HepG2 (cell line): ENCODE measurements at regions not wholly inside any gene's neighbourhood (a gene's known extent, or its start where the extent isn't known, plus 50 kb on each side); places are given as distances from the start of the nearest gene placed in this dataset.

Experiments
- ATAC-seq: fragments of 200-7000 bp; cut with Tn5 transposase; 3 replicates; pipeline ENCODE4 v1.9.1; 2020; ENCODE audit warnings: mild to moderate bottlenecking, moderate library complexity
- BruUV-seq: library from RNA; stranded (reverse); fragments of 400-500 nt; replicated peaks from 2 replicates; lab custom pipeline; 2021; lab: Mats Ljungman, UMichigan
- CTCF ChIA-PET: fragments of 300-600 bp; formaldehyde crosslinking; extraction: SDS; loops from one replicate; lab custom pipeline; 2021; ENCODE audit warnings: low total read pairs, inconsistent platforms, low intra/inter-chr PET ratio; lab: Yijun Ruan, JAX
- POLR2A ChIA-PET: fragments of 350-600 bp; sonication (Branson Sonifier 250); formaldehyde crosslinking; loops from one replicate; lab custom pipeline; 2020; ENCODE audit warnings: antibody characterized with exemption, inconsistent platforms; lab: Yijun Ruan, JAX
- DNase-seq: peaks from one replicate; pipeline ENCODE4 v3.0.0-alpha.2; 2015; ENCODE audit warnings: low spot score
- FAIRE-seq: peaks from 3 replicates; lab custom pipeline; 2011; peaks lifted over from hg19 to GRCh38; lab: Jason Lieb, UNC
- H2AFZ ChIP-seq: one replicate; pipeline ENCODE4 v1.6.1; 2011; ENCODE audit warnings: low read length, inconsistent platforms
- H3K27ac ChIP-seq: fragments of 300-600 bp; 3 replicates; pipeline ENCODE4 v1.8.0; 2011; ENCODE audit warnings: mixed run types, mild to moderate bottlenecking, mixed read lengths, low read length, inconsistent platforms; ENCODE audit not compliant: insufficient read depth; ENCODE audit errors: extremely low read length
- H3K27me3 ChIP-seq, 2 experiments: fragments of 200-600 bp in 1 of 2; 2 replicates in 1 of 2; 3 replicates in 1 of 2; pipeline versions ENCODE4 v1.6.0 to v1.8.0; 2011; ENCODE audit warnings: low read length in 2 of 2, mild to moderate bottlenecking in 2 of 2, moderate library complexity in 2 of 2, inconsistent platforms in 1 of 2; ENCODE audit not compliant: insufficient read depth in 2 of 2, control insufficient read depth in 1 of 2
- H3K36me3 ChIP-seq, 2 experiments: fragments of 200-600 bp in 1 of 2; replicated peaks in 1 of 2; 2 replicates in 1 of 2; 3 replicates in 1 of 2; pipeline versions ENCODE4 v1.5.1 to v1.8.0; 2011; ENCODE audit warnings: low read length in 2 of 2, inconsistent platforms in 1 of 2; ENCODE audit not compliant: insufficient read depth in 2 of 2, control insufficient read depth in 1 of 2
- H3K4me1 ChIP-seq: 2 replicates; pipeline ENCODE4 v1.5.1; 2012; ENCODE audit warnings: low read length, inconsistent platforms; ENCODE audit not compliant: insufficient read depth
- H3K4me2 ChIP-seq: 2 replicates; pipeline ENCODE4 v1.6.0; 2011; ENCODE audit warnings: low read depth, low read length, inconsistent platforms
- H3K4me3 ChIP-seq, 3 experiments: fragments of 200-600 bp in 1 of 3; sonication (generic), shearing (Covaris generic) in 1 of 3; replicated peaks in 1 of 3; 2 replicates each; pipeline ENCODE4 v1.5.1; 2011 to 2016; ENCODE audit warnings: low read length in 3 of 3, inconsistent platforms in 2 of 3, low read depth in 2 of 3, mild to moderate bottlenecking in 2 of 3, control low read depth in 1 of 3, mixed read lengths in 1 of 3; ENCODE audit not compliant: insufficient read depth in 1 of 3
- H3K79me2 ChIP-seq: one replicate; pipeline ENCODE4 v1.6.1; 2011; ENCODE audit warnings: low read length, inconsistent platforms; ENCODE audit not compliant: insufficient read depth
- H3K9ac ChIP-seq: 2 replicates; pipeline ENCODE4 v1.6.0; 2011; ENCODE audit warnings: mild to moderate bottlenecking, low read depth, low read length, inconsistent platforms; ENCODE audit not compliant: insufficient read depth
- H3K9me3 ChIP-seq: 2 replicates; pipeline ENCODE4 v1.5.1; 2012; ENCODE audit warnings: mild to moderate bottlenecking, low read length
- H4K20me1 ChIP-seq: 2 replicates; pipeline ENCODE4 v1.6.0; 2011; ENCODE audit warnings: inconsistent platforms, mild to moderate bottlenecking, low read length, moderate library complexity; ENCODE audit not compliant: insufficient read depth
- GABPB1 ChIP-seq: IDR thresholded peaks from 2 replicates; pipeline ENCODE4 v1.6.1; 2016; ENCODE audit warnings: mild to moderate bottlenecking, missing genetic modification reagents, moderate library complexity, missing compliant biosample characterization
- HOXA3 ChIP-seq: sonication (generic); formaldehyde crosslinking; IDR thresholded peaks from 2 replicates; pipeline ENCODE4 v1.5.0; 2020; ENCODE audit warnings: missing genetic modification reagents
- NFAT5 ChIP-seq: sonication (generic); formaldehyde crosslinking; IDR thresholded peaks from 2 replicates; pipeline ENCODE4 v1.4.0; 2020; ENCODE audit warnings: missing genetic modification reagents
- ZBTB7B ChIP-seq: sonication (generic); formaldehyde crosslinking; IDR thresholded peaks from 2 replicates; pipeline ENCODE4 v1.4.0; 2020; ENCODE audit warnings: missing genetic modification reagents
- ZNF383 ChIP-seq: sonication (generic); formaldehyde crosslinking; IDR thresholded peaks from 2 replicates; pipeline ENCODE4 v1.4.0; 2020; ENCODE audit warnings: missing genetic modification reagents, mild to moderate bottlenecking, borderline replicate concordance
- WGBS: methylation state at CpG from one replicate; pipeline ENCODE4 v1.1.6; 2017; ENCODE audit warnings: low lambda C conversion rate; 5-methylcytosine and 5-hydroxymethylcytosine counted together
- in situ Hi-C: cut with HindIII; loops from 2 replicates; pipeline ENCODE4 v1.10.0; 2017; ENCODE audit warnings: low pct_unique_long_range_greater_than_20kb; ENCODE audit not compliant: extremely low pct_ligation_motif_present
- intact Hi-C: fragments of 100-400 bp; cut with micrococcal nuclease; formaldehyde crosslinking; loops from one replicate; pipeline ENCODE4 v1.10.0; 2022; ENCODE audit not compliant: unreplicated experiment

DNA sequence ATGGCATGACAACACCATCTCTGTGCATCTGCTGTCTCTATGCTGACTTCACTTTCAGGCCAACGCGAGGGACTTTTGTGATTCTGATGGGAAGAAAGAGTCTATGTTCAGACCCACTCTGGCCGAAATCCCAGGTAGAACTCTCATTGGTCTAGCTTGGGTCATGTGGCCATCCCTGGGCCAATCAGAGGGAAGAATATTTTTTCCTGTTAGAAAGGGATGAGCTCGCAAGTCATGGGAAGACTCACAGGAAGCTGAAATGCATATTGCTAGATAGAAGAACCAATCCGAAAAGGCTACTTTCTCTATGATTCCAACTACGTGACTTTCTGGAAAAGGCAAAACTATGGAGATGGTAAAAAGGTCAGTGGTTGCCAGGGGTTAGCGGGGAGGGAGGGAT, 56.0 kb upstream of the LINC01488 start (continued):
- no peak for TF ChIP-seq NFAT5 (CRISPR knock-in tag)
- TF ChIP-seq, all 625 proteins: peak for 2

- no peak overlapping the region for H3K27ac ChIP-seq
- peaks cover 56% of the 10 kb centered on the region for H3K4me1 ChIP-seq
- TF ChIP-seq ZBTB7B (CRISPR knock-in tag) = no peak
- no peak for TF ChIP-seq HOXA3 (CRISPR knock-in tag)
- TF ChIP-seq ZNF383 = no peak
- no peak for TF ChIP-seq GABPB1 (CRISPR knock-in tag)
- no peaks in the 10 kb centered on the region for H3K79me2 ChIP-seq
- no peak overlapping the region for H2AFZ ChIP-seq
- H3K9me3 ChIP-seq = peaks cover 7% of the 10 kb centered on the region
- in situ Hi-C loops = loop anchor here (25.0 kb wide), 1 partner anchor 211 kb away; the partner anchor contains the start of gene CCND1
- ChIA-PET POLR2A (no interaction called here), CTCF (no interaction called here)
- H4K20me1 ChIP-seq = no peaks in the 10 kb centered on the region
- H3K4me3 ChIP-seq = no peak overlapping the region
- ATAC-seq (no peak), FAIRE-seq (no peak), DNase-seq (no peak)
- no TSS peak for BruUV-seq
- WGBS = 97% methylated on average over 22 of the region's 22 CpGs
- intact Hi-C loops = loop anchor here (5.0 kb wide), 1 partner anchor 304 kb away; no protein-coding TSS in a partner anchor
- no peaks in the 10 kb centered on the region for H3K27me3 ChIP-seq
- no peak overlapping the region for H3K4me2 ChIP-seq
- no peak overlapping the region for H3K9ac ChIP-seq
- no peaks in the 10 kb centered on the region for H3K36me3 ChIP-seq
These were observed 55.4 kb upstream of the LINC01488 start for GRCh38 chr11:69425895-69426544.
